ENCODE measurements at regions not wholly inside any gene's neighbourhood (a gene's known extent, or its start where the extent isn't known, plus 50 kb on each side); places are given as distances from the start of the nearest gene placed in this dataset.

DNA sequence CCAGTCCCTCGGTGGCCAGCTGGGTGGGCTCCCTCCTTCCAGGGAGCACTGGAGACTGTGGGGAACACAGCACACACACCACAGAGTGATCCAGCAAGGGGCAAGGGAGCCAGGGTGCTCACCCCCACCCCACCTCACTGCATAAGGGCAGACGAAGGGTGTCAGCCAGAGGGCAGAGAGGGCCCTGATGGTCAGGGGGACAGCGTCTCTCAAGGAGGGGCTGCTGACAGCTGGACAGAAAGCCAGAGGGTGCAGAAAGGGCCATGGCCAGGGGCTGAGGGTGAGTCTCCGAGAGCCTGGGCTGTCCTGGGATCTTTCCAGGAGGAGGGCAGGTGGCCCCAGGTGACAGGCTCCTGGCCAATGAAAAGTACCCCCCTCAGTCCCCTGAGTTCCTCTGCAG, 73.4 kb upstream of the PMEPA1 start:
- no peaks in the 10 kb centered on the region for H3K9me3 ChIP-seq (ENCODE audit: control insufficient read depth, low read length)
- H2BK15ac ChIP-seq (ENCODE audit: low read depth, poor library complexity, severe bottlenecking), result no peak overlapping the region
- no peaks in the 10 kb centered on the region for H3K36me3 ChIP-seq (ENCODE audit: control insufficient read depth in 1 of 2, insufficient read depth in 2 of 2, low read depth in 1 of 2, low read length in 2 of 2)
- H2AK5ac ChIP-seq (ENCODE audit: low read length, severe bottlenecking), result no peak overlapping the region
- H2AFZ ChIP-seq (ENCODE audit: low read depth, low read length), result no peak overlapping the region
- peaks cover 32 to 56% of the 10 kb centered on the region in 2 experiments for H3K27me3 ChIP-seq (ENCODE audit: control insufficient read depth in 1 of 2, insufficient read depth in 1 of 2, low read length in 2 of 2)
- 78% methylated on average over 4 of the region's 4 CpGs for WGBS
- H3K4me3 ChIP-seq (ENCODE audit: insufficient read depth in 1 of 2, low read depth in 1 of 2, low read length in 2 of 2), result no peak overlapping the region
- H3K4me1 ChIP-seq (ENCODE audit: control insufficient read depth, insufficient read depth, low read depth, low read length), result peaks cover 1% of the 10 kb centered on the region
- no peak overlapping the region for H3K4me2 ChIP-seq (ENCODE audit: low read length, poor library complexity, severe bottlenecking)
- DNase-seq, result no peak
- H2BK120ac ChIP-seq (ENCODE audit: low read depth, low read length), result no peak overlapping the region
- no peak overlapping the region for H3K9ac ChIP-seq (ENCODE audit: low read length)
- no peak overlapping the region for H3K23ac ChIP-seq (ENCODE audit: low read length in 2 of 2)
- H3K18ac ChIP-seq (ENCODE audit: low read depth in 1 of 2, low read length in 2 of 2), result no peak overlapping the region
- no peak overlapping the region for H4K91ac ChIP-seq (ENCODE audit: low read length)
- no peak overlapping the region for H2BK5ac ChIP-seq (ENCODE audit: low read depth, low read length, poor library complexity, severe bottlenecking)
- H3K27ac ChIP-seq (ENCODE audit: low read length, poor library complexity, severe bottlenecking), result no peak overlapping the region
- no peaks in the 10 kb centered on the region for H3K79me1 ChIP-seq (replicated peaks; ENCODE audit: low read length, poor library complexity, severe bottlenecking)
- no peak overlapping the region for H4K8ac ChIP-seq (ENCODE audit: low read length)
- H3K4ac ChIP-seq (ENCODE audit: low read depth in 1 of 2, low read length in 2 of 2), result no peak overlapping the region
- H3K14ac ChIP-seq (ENCODE audit: low read length in 2 of 2), result no peak overlapping the region
- no peak overlapping the region for H2BK12ac ChIP-seq (ENCODE audit: low read length in 2 of 2)

DNA sequence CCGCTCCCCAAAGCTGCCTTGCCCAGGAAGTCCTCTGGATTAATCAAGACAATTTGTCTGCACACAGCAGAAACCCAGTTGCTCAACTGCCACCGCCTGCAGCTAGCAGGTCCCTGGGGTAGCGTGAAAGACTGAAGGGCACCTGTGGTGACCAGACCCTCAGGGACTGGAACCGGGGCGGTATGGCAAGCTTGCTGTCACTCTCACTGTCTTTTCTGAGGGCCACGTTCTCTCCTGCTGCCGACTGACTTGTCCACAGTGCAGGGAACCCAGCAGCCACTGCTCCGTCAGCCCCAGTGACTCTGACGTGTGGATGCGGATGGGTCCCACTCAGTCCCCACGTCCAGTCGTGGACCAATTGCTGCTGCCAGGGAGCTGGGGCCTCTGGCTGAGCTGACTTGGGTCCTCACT, 72.8 kb upstream of the PMEPA1 start:
- Histone ChIP-seq H3K79me1 (replicated peaks; ENCODE audit: low read length, poor library complexity, severe bottlenecking) (no peaks in the 10 kb centered on the region), H3K36me3 (ENCODE audit: control insufficient read depth in 1 of 2, insufficient read depth in 2 of 2, low read depth in 1 of 2, low read length in 2 of 2) (no peaks in the 10 kb centered on the region), H3K9me3 (ENCODE audit: control insufficient read depth, low read length) (no peaks in the 10 kb centered on the region), H4K91ac (ENCODE audit: low read length) (no peak overlapping the region), H2BK12ac (ENCODE audit: low read length in 2 of 2) (no peak overlapping the region), H3K4me1 (ENCODE audit: control insufficient read depth, insufficient read depth, low read depth, low read length) (peaks cover 1% of the 10 kb centered on the region), H3K27ac (ENCODE audit: low read length, poor library complexity, severe bottlenecking) (no peak overlapping the region), H3K4me3 (ENCODE audit: insufficient read depth in 1 of 2, low read depth in 1 of 2, low read length in 2 of 2) (no peak overlapping the region), H3K18ac (ENCODE audit: low read depth in 1 of 2, low read length in 2 of 2) (no peak overlapping the region), H3K14ac (ENCODE audit: low read length in 2 of 2) (no peak overlapping the region), H2BK15ac (ENCODE audit: low read depth, poor library complexity, severe bottlenecking) (no peak overlapping the region), H4K8ac (ENCODE audit: low read length) (no peak overlapping the region), H2AK5ac (ENCODE audit: low read length, severe bottlenecking) (no peak overlapping the region), H2BK5ac (ENCODE audit: low read depth, low read length, poor library complexity, severe bottlenecking) (no peak overlapping the region), H2AFZ (ENCODE audit: low read depth, low read length) (no peak overlapping the region), H3K9ac (ENCODE audit: low read length) (no peak overlapping the region), H3K4ac (ENCODE audit: low read depth in 1 of 2, low read length in 2 of 2) (no peak overlapping the region), H3K27me3 (ENCODE audit: control insufficient read depth in 1 of 2, insufficient read depth in 1 of 2, low read length in 2 of 2) (peaks cover 32 to 56% of the 10 kb centered on the region in 2 experiments), H2BK120ac (ENCODE audit: low read depth, low read length) (no peak overlapping the region), H3K23ac (ENCODE audit: low read length in 2 of 2) (no peak overlapping the region), H3K4me2 (ENCODE audit: low read length, poor library complexity, severe bottlenecking) (no peak overlapping the region)
- 85% methylated on average over 12 of the region's 12 CpGs for WGBS
- no peak for DNase-seq

DNA sequence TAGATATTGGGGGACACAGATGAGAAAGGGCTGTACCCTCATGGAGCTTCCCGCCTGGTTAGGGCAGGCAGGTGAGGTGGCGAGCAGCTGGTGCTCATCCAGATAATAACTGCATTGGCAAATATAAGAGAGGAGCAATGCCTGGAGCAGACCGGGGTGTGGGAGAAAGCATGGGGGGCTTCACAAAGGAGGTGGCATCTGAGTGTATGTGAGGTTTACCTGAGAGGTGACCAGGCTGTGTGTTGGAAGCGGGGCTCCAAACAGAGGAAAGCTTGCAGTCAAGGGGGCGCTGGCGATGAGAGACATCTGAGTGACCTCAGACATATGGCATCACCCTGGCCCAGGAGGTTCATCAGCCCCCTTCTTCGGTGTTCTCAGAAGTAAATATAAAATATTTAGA, 72.1 kb upstream of the PMEPA1 start:
- no peak for DNase-seq
- 89% methylated on average over 6 of the region's 7 CpGs for WGBS

DNA sequence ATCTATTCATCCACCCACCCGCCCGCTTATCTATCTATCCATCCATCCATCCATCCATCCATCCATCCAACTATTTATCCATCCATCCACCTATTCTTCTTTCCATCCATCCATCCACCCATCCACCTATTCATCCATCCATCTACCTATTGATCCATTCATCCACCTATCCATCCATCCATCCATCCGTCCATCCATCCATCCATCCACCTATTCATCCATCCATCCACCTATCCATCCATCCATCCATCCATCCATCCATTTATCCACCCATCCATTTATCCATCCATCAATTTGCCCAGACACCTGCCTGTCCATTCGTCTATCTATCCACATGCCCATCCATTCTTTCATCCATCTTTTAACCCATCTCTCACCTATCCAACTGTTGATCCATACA, 71.1 kb upstream of the PMEPA1 start:
- no peak overlapping the region for H3K14ac ChIP-seq (ENCODE audit: low read length in 2 of 2)
- H3K4me2 ChIP-seq (ENCODE audit: low read length, poor library complexity, severe bottlenecking), result no peak overlapping the region
- no peaks in the 10 kb centered on the region for H3K79me1 ChIP-seq (replicated peaks; ENCODE audit: low read length, poor library complexity, severe bottlenecking)
- WGBS, result 67% methylated on average over 4 of the region's 4 CpGs
- peaks cover 1% of the 10 kb centered on the region for H3K4me1 ChIP-seq (ENCODE audit: control insufficient read depth, insufficient read depth, low read depth, low read length)
- no peak overlapping the region for H2BK5ac ChIP-seq (ENCODE audit: low read depth, low read length, poor library complexity, severe bottlenecking)
- H2AK5ac ChIP-seq (ENCODE audit: low read length, severe bottlenecking), result no peak overlapping the region
- no peak for DNase-seq
- no peak overlapping the region for H2BK15ac ChIP-seq (ENCODE audit: low read depth, poor library complexity, severe bottlenecking)
- H3K27me3 ChIP-seq (ENCODE audit: control insufficient read depth in 1 of 2, insufficient read depth in 1 of 2, low read length in 2 of 2), result peaks cover 23 to 53% of the 10 kb centered on the region in 2 experiments
- no peak overlapping the region for H3K27ac ChIP-seq (ENCODE audit: low read length, poor library complexity, severe bottlenecking)
- H3K18ac ChIP-seq (ENCODE audit: low read depth in 1 of 2, low read length in 2 of 2), result no peak overlapping the region
- no peak overlapping the region for H3K9ac ChIP-seq (ENCODE audit: low read length)
- H3K4me3 ChIP-seq (ENCODE audit: insufficient read depth in 1 of 2, low read depth in 1 of 2, low read length in 2 of 2), result no peak overlapping the region
- no peak overlapping the region for H3K23ac ChIP-seq (ENCODE audit: low read length in 2 of 2)
- H3K4ac ChIP-seq (ENCODE audit: low read depth in 1 of 2, low read length in 2 of 2), result no peak overlapping the region
- H3K9me3 ChIP-seq (ENCODE audit: control insufficient read depth, low read length), result no peaks in the 10 kb centered on the region
- H3K36me3 ChIP-seq (ENCODE audit: control insufficient read depth in 1 of 2, insufficient read depth in 2 of 2, low read depth in 1 of 2, low read length in 2 of 2), result no peaks in the 10 kb centered on the region
- no peak overlapping the region for H4K8ac ChIP-seq (ENCODE audit: low read length)
- H2AFZ ChIP-seq (ENCODE audit: low read depth, low read length), result no peak overlapping the region
- no peak overlapping the region for H4K91ac ChIP-seq (ENCODE audit: low read length)
- no peak overlapping the region for H2BK12ac ChIP-seq (ENCODE audit: low read length in 2 of 2)
- no peak overlapping the region for H2BK120ac ChIP-seq (ENCODE audit: low read depth, low read length)

More for the DNA sequence above, 72.1 kb upstream of the PMEPA1 start:
- peaks cover 1% of the 10 kb centered on the region for H3K4me1 ChIP-seq (ENCODE audit: control insufficient read depth, insufficient read depth, low read depth, low read length)
- no peak overlapping the region for H2AK5ac ChIP-seq (ENCODE audit: low read length, severe bottlenecking)
- no peak overlapping the region for H3K4me3 ChIP-seq (ENCODE audit: insufficient read depth in 1 of 2, low read depth in 1 of 2, low read length in 2 of 2)
- no peaks in the 10 kb centered on the region for H3K9me3 ChIP-seq (ENCODE audit: control insufficient read depth, low read length)
- no peak overlapping the region for H3K4me2 ChIP-seq (ENCODE audit: low read length, poor library complexity, severe bottlenecking)
- H3K27me3 ChIP-seq (ENCODE audit: control insufficient read depth in 1 of 2, insufficient read depth in 1 of 2, low read length in 2 of 2), result peaks cover 29 to 56% of the 10 kb centered on the region in 2 experiments
- H3K9ac ChIP-seq (ENCODE audit: low read length), result no peak overlapping the region
- no peak overlapping the region for H2BK5ac ChIP-seq (ENCODE audit: low read depth, low read length, poor library complexity, severe bottlenecking)
- no peak overlapping the region for H2BK120ac ChIP-seq (ENCODE audit: low read depth, low read length)
- no peak overlapping the region for H3K4ac ChIP-seq (ENCODE audit: low read depth in 1 of 2, low read length in 2 of 2)
- no peaks in the 10 kb centered on the region for H3K36me3 ChIP-seq (ENCODE audit: control insufficient read depth in 1 of 2, insufficient read depth in 2 of 2, low read depth in 1 of 2, low read length in 2 of 2)
- H3K14ac ChIP-seq (ENCODE audit: low read length in 2 of 2), result no peak overlapping the region
- no peak overlapping the region for H2AFZ ChIP-seq (ENCODE audit: low read depth, low read length)
- H4K91ac ChIP-seq (ENCODE audit: low read length), result no peak overlapping the region
- no peak overlapping the region for H3K18ac ChIP-seq (ENCODE audit: low read depth in 1 of 2, low read length in 2 of 2)
- no peak overlapping the region for H3K27ac ChIP-seq (ENCODE audit: low read length, poor library complexity, severe bottlenecking)
- no peak overlapping the region for H3K23ac ChIP-seq (ENCODE audit: low read length in 2 of 2)
- no peak overlapping the region for H2BK12ac ChIP-seq (ENCODE audit: low read length in 2 of 2)
- H4K8ac ChIP-seq (ENCODE audit: low read length), result no peak overlapping the region
- H3K79me1 ChIP-seq (replicated peaks; ENCODE audit: low read length, poor library complexity, severe bottlenecking), result no peaks in the 10 kb centered on the region
- H2BK15ac ChIP-seq (ENCODE audit: low read depth, poor library complexity, severe bottlenecking), result no peak overlapping the region
